ENCODE measurements at regions not wholly inside any gene's neighbourhood (a gene's known extent, or its start where the extent isn't known, plus 50 kb on each side); places are given as distances from the start of the nearest gene placed in this dataset.

- TF ChIP-seq ZBTB2 (IDR thresholded peaks at IDR 0.05) (peak; percentile 67; the same call in 1 of the 2 replicates), HMBOX1 (IDR thresholded peaks at IDR 0.05) (peak; percentile 58; the same call in 1 of the 2 replicates), NFRKB (IDR thresholded peaks at IDR 0.05; ENCODE audit: low read depth) (0 out of 2 replicates have a peak, but pooled peaks have one; percentile 14), CTBP1 (IDR thresholded peaks at IDR 0.05; ENCODE audit: borderline replicate concordance) (peak; percentile 43; the same call in 1 of the 2 replicates), ZNF124 (CRISPR knock-in tag; IDR thresholded peaks at IDR 0.05) (no peak), NCOR1 (IDR thresholded peaks at IDR 0.05) (peak; percentile 50), ZNF354B (CRISPR knock-in tag; IDR thresholded peaks at IDR 0.05) (no peak), BHLHE40 (IDR thresholded peaks at IDR 0.05; ENCODE audit: low read length) (no peak), ZBTB8A (IDR thresholded peaks at IDR 0.05; ENCODE audit: partially characterized antibody) (no peak), ADNP (tag; IDR thresholded peaks at IDR 0.05) (no peak), RUNX1 (IDR thresholded peaks at IDR 0.05; ENCODE audit: low read depth) (no peak), TEAD4 (IDR thresholded peaks at IDR 0.05; ENCODE audit: low read length) (peak; percentile 39; the same call in 1 of the 2 replicates), TEAD4 (CRISPR knock-in tag; IDR thresholded peaks at IDR 0.05; ENCODE audit: borderline replicate concordance) (no peak), HDAC1 (IDR thresholded peaks at IDR 0.05) (peak in 1 of 2 experiments; percentile 55; a peak in 2 of 4 replicates), FOXM1 (IDR thresholded peaks at IDR 0.05; ENCODE audit: low read depth) (no peak), FOXM1 (CRISPR knock-in tag; IDR thresholded peaks at IDR 0.05; ENCODE audit: low read depth) (no peak), SMARCC2 (IDR thresholded peaks at IDR 0.05; ENCODE audit: low read depth) (peak; percentile 91), ZBTB1 (CRISPR knock-in tag; IDR thresholded peaks at IDR 0.05; ENCODE audit: borderline replicate concordance, low read depth) (no peak)
- TF ChIP-seq, protein P1, sequence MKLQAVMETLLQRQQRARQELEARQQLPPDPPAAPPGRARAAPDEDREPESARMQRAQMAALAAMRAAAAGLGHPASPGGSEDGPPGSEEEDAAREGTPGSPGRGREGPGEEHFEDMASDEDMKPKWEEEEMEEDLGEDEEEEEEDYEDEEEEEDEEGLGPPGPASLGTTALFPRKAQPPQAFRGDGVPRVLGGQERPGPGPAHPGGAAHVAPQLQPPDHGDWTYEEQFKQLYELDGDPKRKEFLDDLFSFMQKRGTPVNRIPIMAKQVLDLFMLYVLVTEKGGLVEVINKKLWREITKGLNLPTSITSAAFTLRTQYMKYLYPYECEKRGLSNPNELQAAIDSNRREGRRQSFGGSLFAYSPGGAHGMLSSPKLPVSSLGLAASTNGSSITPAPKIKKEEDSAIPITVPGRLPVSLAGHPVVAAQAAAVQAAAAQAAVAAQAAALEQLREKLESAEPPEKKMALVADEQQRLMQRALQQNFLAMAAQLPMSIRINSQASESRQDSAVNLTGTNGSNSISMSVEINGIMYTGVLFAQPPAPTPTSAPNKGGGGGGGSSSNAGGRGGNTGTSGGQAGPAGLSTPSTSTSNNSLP (IDR thresholded peaks at IDR 0.05; ENCODE audit: borderline replicate concordance, low read depth, low read length), result peak; percentile 71; the same call in 1 of the 2 replicates
- TF ChIP-seq, protein P2, sequence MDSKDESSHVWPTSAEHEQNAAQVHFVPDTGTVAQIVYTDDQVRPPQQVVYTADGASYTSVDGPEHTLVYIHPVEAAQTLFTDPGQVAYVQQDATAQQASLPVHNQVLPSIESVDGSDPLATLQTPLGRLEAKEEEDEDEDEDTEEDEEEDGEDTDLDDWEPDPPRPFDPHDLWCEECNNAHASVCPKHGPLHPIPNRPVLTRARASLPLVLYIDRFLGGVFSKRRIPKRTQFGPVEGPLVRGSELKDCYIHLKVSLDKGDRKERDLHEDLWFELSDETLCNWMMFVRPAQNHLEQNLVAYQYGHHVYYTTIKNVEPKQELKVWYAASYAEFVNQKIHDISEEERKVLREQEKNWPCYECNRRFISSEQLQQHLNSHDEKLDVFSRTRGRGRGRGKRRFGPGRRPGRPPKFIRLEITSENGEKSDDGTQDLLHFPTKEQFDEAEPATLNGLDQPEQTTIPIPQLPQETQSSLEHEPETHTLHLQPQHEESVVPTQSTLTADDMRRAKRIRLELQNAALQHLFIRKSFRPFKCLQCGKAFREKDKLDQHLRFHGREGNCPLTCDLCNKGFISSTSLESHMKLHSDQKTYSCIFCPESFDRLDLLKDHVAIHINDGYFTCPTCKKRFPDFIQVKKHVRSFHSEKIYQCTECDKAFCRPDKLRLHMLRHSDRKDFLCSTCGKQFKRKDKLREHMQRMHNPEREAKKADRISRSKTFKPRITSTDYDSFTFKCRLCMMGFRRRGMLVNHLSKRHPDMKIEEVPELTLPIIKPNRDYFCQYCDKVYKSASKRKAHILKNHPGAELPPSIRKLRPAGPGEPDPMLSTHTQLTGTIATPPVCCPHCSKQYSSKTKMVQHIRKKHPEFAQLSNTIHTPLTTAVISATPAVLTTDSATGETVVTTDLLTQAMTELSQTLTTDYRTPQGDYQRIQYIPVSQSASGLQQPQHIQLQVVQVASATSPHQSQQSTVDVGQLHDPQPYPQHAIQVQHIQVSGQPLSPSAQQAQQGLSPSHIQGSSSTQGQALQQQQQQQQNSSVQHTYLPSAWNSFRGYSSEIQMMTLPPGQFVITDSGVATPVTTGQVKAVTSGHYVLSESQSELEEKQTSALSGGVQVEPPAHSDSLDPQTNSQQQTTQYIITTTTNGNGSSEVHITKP (IDR thresholded peaks at IDR 0.05; ENCODE audit: partially characterized antibody), result no peak
- TF ChIP-seq, protein P3, sequence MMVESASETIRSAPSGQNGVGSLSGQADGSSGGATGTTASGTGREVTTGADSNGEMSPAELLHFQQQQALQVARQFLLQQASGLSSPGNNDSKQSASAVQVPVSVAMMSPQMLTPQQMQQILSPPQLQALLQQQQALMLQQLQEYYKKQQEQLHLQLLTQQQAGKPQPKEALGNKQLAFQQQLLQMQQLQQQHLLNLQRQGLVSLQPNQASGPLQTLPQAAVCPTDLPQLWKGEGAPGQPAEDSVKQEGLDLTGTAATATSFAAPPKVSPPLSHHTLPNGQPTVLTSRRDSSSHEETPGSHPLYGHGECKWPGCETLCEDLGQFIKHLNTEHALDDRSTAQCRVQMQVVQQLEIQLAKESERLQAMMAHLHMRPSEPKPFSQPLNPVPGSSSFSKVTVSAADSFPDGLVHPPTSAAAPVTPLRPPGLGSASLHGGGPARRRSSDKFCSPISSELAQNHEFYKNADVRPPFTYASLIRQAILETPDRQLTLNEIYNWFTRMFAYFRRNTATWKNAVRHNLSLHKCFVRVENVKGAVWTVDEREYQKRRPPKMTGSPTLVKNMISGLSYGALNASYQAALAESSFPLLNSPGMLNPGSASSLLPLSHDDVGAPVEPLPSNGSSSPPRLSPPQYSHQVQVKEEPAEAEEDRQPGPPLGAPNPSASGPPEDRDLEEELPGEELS (CRISPR knock-in tag; IDR thresholded peaks at IDR 0.05; ENCODE audit: borderline replicate concordance), result no peak
Measured at GRCh38 chr6:47135772-47136171, 93.6 kb upstream of the ADGRF1 start (continued).
